ENCODE measurements at regions not wholly inside any gene's neighbourhood (a gene's known extent, or its start where the extent isn't known, plus 50 kb on each side); places are given as distances from the start of the nearest gene placed in this dataset.

DNA sequence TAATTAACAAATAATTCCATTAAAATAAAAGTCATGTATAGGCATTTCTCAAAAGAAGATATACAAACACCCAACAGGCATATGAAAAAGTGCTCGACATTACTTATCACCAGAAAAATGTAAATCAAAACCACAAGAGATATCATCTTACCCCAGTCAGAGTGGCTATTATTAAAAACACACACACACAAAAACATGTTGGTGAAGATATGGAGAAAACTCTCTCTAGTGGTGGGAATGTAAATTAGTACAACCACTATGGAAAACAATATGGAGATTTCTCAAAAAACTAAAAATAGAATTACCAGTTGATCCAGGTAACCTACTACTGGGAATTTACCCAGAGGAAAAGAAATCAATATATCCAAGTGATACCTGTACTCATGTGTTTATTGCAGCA is 966.3 kb upstream of the POU3F3 start:
- Histone ChIP-seq H3K9me3 (no peaks in the 10 kb centered on the region), H3K27ac (no peak overlapping the region), H3K27me3 (no peaks in the 10 kb centered on the region), H3K36me3 (no peaks in the 10 kb centered on the region), H3K4me3 (no peak overlapping the region), H3K4me1 (no peaks in the 10 kb centered on the region)
- TF ChIP-seq CTCF (IDR thresholded peaks at IDR 0.05) = no peak
- no peak for TF ChIP-seq POLR2A (IDR thresholded peaks at IDR 0.05)
- ATAC-seq (no peak), DNase-seq (no peak)
- intact Hi-C loops (cut with DNase I) = no loop called here
- WGBS, 4 donors = 60 to 75% (median 68%) methylated on average over 1 of the region's 1 CpG

- H3K27ac ChIP-seq = no peak overlapping the region
- H3K27me3 ChIP-seq = no peaks in the 10 kb centered on the region
- DNase-seq (no peak), ATAC-seq (no peak)
- WGBS, 4 donors = 55 to 70% (median 61%) methylated on average over 1 of the region's 1 CpG
- intact Hi-C loops (cut with DNase I) = no loop called here
- no peak overlapping the region for H3K4me3 ChIP-seq
- no peaks in the 10 kb centered on the region for H3K4me1 ChIP-seq
- no peaks in the 10 kb centered on the region for H3K9me3 ChIP-seq
- no peaks in the 10 kb centered on the region for H3K36me3 ChIP-seq
- TF ChIP-seq POLR2A (IDR thresholded peaks at IDR 0.05) (no peak), CTCF (IDR thresholded peaks at IDR 0.05) (no peak)
Measured at GRCh38 chr2:103896182-103896581, 957.7 kb upstream of the POU3F3 start.

DNA sequence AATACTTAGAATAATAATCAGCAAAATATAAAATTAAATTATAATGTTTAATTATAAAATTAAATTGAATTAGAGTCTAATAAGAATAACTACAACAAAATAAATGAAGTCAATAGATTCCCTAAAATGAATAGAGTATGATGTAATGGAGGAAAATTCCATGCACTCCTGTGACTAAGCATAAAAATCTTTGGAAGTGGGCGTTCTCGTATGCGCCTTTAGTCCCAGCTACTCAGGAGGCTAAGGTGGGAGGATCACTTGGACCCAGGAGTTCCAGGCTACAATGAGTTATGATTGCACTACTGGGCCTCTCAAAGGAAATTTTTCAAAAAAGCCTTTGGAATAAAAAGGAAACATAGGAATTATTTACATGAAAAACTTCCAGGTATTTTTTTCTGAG is 955.4 kb upstream of the POU3F3 start:
- Histone ChIP-seq H3K4me3 (no peak overlapping the region), H3K27ac (no peak overlapping the region), H3K9me3 (no peaks in the 10 kb centered on the region), H3K36me3 (no peaks in the 10 kb centered on the region), H3K27me3 (no peaks in the 10 kb centered on the region), H3K4me1 (no peaks in the 10 kb centered on the region)
- 72 to 84% (median 80%) methylated on average over 3 of the region's 3 CpGs for WGBS, 4 donors
- intact Hi-C loops (cut with DNase I) = no loop called here
- no peak for TF ChIP-seq POLR2A (IDR thresholded peaks at IDR 0.05)
- ATAC-seq = no peak
- no peak for DNase-seq

DNA sequence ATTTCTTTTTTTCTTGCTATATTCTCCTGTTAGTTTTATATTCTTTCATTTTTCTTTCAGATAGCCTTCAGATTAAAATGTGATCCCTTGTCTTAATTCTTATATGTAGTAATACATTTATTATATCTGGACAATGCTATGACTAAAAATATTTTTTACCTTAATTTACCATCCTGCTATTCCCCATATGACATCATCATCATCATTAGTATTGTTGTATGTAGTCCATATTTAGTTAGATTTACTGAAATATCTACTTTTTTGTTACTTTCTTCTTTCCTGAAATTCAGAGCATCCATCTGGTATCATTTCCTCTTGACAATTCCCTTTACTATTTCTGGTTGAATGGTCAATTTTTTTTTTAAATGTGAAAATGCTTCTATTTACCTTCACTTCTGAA is 951.6 kb upstream of the POU3F3 start:
- TF ChIP-seq POLR2A (IDR thresholded peaks at IDR 0.05) (no peak), CTCF (IDR thresholded peaks at IDR 0.05) (no peak)
- Histone ChIP-seq H3K4me3 (no peak overlapping the region), H3K27me3 (no peaks in the 10 kb centered on the region), H3K36me3 (no peaks in the 10 kb centered on the region), H3K9me3 (peaks cover 0 to 3% (median 0%) of the 10 kb centered on the region in 12 donors), H3K4me1 (no peaks in the 10 kb centered on the region), H3K27ac (no peak overlapping the region)
- intact Hi-C loops (cut with DNase I) = no loop called here
- no peak for ATAC-seq
- no peak for DNase-seq

GRCh38 chr2:103921161-103921560 is 932.8 kb upstream of the POU3F3 start:
- Histone ChIP-seq H3K4me3 (no peak overlapping the region), H3K4me1 (no peaks in the 10 kb centered on the region), H3K9me3 (peaks cover 0 to 7% (median 0%) of the 10 kb centered on the region in 12 donors), H3K27ac (no peak overlapping the region), H3K27me3 (no peaks in the 10 kb centered on the region), H3K36me3 (no peaks in the 10 kb centered on the region)
- TF ChIP-seq CTCF (IDR thresholded peaks at IDR 0.05) (no peak), POLR2A (IDR thresholded peaks at IDR 0.05) (no peak)
- DNase-seq = no peak
- intact Hi-C loops (cut with DNase I) = no loop called here
- ATAC-seq = no peak
